Spleen (tissue), 11 donors: ENCODE measurements at regions not wholly inside any gene's neighbourhood (a gene's known extent, or its start where the extent isn't known, plus 50 kb on each side); places are given as distances from the start of the nearest gene placed in this dataset.

Source experiments
- DNase-seq: peaks from one replicate; pipeline ENCODE4 v3.0.0-alpha.2; 2020
- H3K27ac ChIP-seq, 8 donors: fragments of 200-600 bp; sonication (generic) in 7 of 8; 1 replicate in 4 of 8; 2 replicates in 4 of 8; pipeline versions ENCODE4 v1.5.0 to v1.8.0; 2016 to 2021; ENCODE audit warnings: inconsistent platforms in 4 of 8, mild to moderate bottlenecking in 4 of 8, moderate library complexity in 1 of 8
- H3K27me3 ChIP-seq, 7 donors: fragments of 200-600 bp; sonication (generic) in 6 of 7; replicated peaks in 1 of 7; 1 replicate in 4 of 7; 2 replicates in 3 of 7; pipeline versions ENCODE4 v1.5.0 to v1.8.0; 2016 to 2021; ENCODE audit warnings: inconsistent platforms in 3 of 7, mild to moderate bottlenecking in 1 of 7
- H3K36me3 ChIP-seq, 6 donors: fragments of 200-600 bp; sonication (generic) in 5 of 6; 1 replicate in 4 of 6; 2 replicates in 2 of 6; pipeline versions ENCODE4 v1.5.0 to v1.8.0; 2016 to 2021; ENCODE audit warnings: inconsistent platforms in 2 of 6
- H3K4me1 ChIP-seq, 6 donors: fragments of 200-600 bp; sonication (generic) in 5 of 6; 1 replicate in 3 of 6; 2 replicates in 3 of 6; pipeline versions ENCODE4 v1.5.0 to v1.8.0; 2016 to 2021; ENCODE audit warnings: inconsistent platforms in 3 of 6
- H3K4me3 ChIP-seq, 8 donors: fragments of 200-600 bp; sonication (generic) in 7 of 8; 1 replicate in 4 of 8; 2 replicates in 4 of 8; pipeline versions ENCODE4 v1.5.0 to v1.8.0; 2016 to 2021; ENCODE audit warnings: inconsistent platforms in 4 of 8, mild to moderate bottlenecking in 4 of 8, moderate library complexity in 2 of 8
- H3K9me3 ChIP-seq, 8 donors: fragments of 200-600 bp; sonication (generic) in 7 of 8; 1 replicate in 4 of 8; 2 replicates in 4 of 8; pipeline versions ENCODE4 v1.5.0 to v1.8.0; 2016 to 2021; ENCODE audit warnings: inconsistent platforms in 4 of 8
- POLR2A ChIP-seq, 3 donors: fragments of 450-650 bp; IDR thresholded peaks; one replicate each; pipeline ENCODE4 v1.5.1; 2017; ENCODE audit warnings: antibody characterized with exemption in 3 of 3, mild to moderate bottlenecking in 1 of 3
- POLR2AphosphoS5 ChIP-seq, 3 donors: sonication (generic); formaldehyde crosslinking; IDR thresholded peaks; one replicate each; pipeline ENCODE4 v1.5.1; 2017; ENCODE audit warnings: antibody characterized with exemption in 3 of 3
- WGBS, 5 donors: extraction: QIAGEN DNeasy Blood & Tissue Kit in 3 of 5; methylation state at CpG; one replicate each; pipeline versions ENCODE4 v1.1.5 to v1.1.7; 2013 to 2018; 5-methylcytosine and 5-hydroxymethylcytosine counted together
- intact Hi-C: fragments of 100-400 bp; cut with DNase I; formaldehyde crosslinking; loops from one replicate; pipeline ENCODE4 v1.15.0; 2023; ENCODE audit warnings: low total_unique reads
- TF ChIP-seq, protein P1 (sequence below), 11 experiments: fragments of 200-600 bp in 7 of 11; fragments of 450-650 bp in 4 of 11; sonication (generic) in 4 of 11; IDR thresholded peaks in 8 of 11; conservative IDR thresholded peaks in 3 of 11; 1 replicate in 7 of 11; 2 replicates in 4 of 11; pipeline versions ENCODE4 v1.4.0 to v1.8.0; 2016 to 2021; ENCODE audit warnings: antibody characterized with exemption in 11 of 11, inconsistent platforms in 4 of 11, mild to moderate bottlenecking in 1 of 11
- donor health status: healthy with polysubstance abuse.
- donor health status: DM: no; HTN: no; CAD: no; lungs with moderate emphysema.
- donor health status: DM: no; HTN: no; CAD: no.
- donor health status: Bipolar disorder and iron deficiency.
- donor health status: healthy.
- donor health status: DM: no; HTN: no; CAD: no.
- donor health status: DM: yes; HTN: yes; CAD: no.

DNA sequence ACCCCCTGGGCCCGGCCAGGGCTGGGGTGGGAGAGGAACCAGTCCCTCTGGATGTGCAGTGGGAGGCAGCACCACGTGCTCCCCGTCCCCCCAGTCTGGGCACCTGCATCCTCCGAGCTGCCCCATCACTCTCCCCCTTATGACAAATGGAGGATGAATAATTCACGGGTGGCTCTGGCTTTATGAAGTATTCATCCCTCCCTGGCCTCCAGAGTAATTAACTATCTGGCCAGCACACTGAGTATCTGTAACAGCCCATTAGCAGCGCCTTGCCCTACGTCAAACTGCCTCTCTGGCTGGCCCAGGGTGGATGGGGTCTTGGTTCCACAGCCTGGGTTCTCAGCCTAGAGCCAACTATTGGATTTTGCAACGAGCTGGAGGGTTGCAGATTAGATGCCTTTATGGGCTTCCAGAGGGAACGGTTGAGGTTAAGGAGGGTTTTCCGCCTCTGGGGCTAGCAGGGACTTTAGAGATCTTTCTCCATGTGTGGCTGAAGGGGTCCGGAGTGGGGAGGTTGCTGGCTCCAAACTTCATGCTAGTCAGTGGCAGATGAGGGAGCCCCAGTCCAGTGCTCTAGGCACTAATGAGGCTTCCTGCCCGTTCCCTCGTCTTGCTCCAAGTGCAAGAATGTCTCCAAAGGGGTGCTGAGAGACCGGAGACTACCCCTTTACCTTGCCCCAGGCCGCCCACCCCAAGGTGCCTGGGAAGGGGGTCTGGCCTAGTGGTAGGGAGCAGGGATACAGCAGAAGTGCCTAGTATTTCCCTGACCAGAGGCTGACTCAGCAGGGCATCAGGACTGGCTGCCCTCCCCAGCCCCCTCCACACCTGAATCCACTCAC is 53.5 kb upstream of the MLN start:
- 49 to 63% (median 57%) methylated on average over 15 of the region's 15 CpGs for WGBS, 5 donors
- Histone ChIP-seq H3K36me3 (no peaks in the 10 kb centered on the region), H3K4me1 (peaks cover 36 to 74% (median 56%) of the 10 kb centered on the region in 6 donors), H3K27me3 (peaks cover 0 to 97% (median 3%) of the 10 kb centered on the region in 7 donors), H3K27ac (peak overlapping the region in 5 of 8 donors; percentile 8 to 67 (median 15)), H3K4me3 (peak overlapping the region in 1 of 8 donors; percentile 35), H3K9me3 (no peaks in the 10 kb centered on the region)
- intact Hi-C loops, result no loop called here
- DNase-seq, result no peak
- TF ChIP-seq, protein P1, sequence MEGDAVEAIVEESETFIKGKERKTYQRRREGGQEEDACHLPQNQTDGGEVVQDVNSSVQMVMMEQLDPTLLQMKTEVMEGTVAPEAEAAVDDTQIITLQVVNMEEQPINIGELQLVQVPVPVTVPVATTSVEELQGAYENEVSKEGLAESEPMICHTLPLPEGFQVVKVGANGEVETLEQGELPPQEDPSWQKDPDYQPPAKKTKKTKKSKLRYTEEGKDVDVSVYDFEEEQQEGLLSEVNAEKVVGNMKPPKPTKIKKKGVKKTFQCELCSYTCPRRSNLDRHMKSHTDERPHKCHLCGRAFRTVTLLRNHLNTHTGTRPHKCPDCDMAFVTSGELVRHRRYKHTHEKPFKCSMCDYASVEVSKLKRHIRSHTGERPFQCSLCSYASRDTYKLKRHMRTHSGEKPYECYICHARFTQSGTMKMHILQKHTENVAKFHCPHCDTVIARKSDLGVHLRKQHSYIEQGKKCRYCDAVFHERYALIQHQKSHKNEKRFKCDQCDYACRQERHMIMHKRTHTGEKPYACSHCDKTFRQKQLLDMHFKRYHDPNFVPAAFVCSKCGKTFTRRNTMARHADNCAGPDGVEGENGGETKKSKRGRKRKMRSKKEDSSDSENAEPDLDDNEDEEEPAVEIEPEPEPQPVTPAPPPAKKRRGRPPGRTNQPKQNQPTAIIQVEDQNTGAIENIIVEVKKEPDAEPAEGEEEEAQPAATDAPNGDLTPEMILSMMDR (IDR thresholded peaks at IDR 0.05 in 8 of 11, conservative IDR thresholded peaks at IDR 0.05 in 3 of 11), result no peak
- TF ChIP-seq POLR2AphosphoS5 (IDR thresholded peaks at IDR 0.05) (no peak), POLR2A (IDR thresholded peaks at IDR 0.05) (no peak)

DNA sequence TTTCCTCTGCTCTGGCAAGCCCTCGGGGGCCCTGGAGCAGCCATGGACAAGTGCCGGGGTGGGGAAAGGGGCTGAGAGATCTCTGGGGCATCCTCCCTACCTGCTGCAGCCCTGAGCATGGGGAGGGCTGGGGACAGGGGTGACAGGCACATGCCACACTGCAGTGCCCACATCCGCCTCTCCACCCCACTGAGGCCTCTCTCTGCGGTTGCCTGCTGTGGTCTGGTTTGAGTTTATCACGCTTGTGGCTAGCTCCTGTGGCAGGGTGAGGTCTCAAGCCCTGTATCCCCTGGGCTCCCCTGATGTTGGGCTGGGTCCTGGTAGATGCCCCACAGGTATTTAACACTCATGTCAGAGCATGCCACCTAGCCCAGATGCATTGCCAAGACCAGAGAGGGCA is 52.9 kb upstream of the MLN start:
- TF ChIP-seq POLR2AphosphoS5 (IDR thresholded peaks at IDR 0.05), result peak; percentile 22 to 66 (median 61)
- TF ChIP-seq, protein P1 (IDR thresholded peaks at IDR 0.05 in 8 of 11, conservative IDR thresholded peaks at IDR 0.05 in 3 of 11), result no peak
- DNase-seq, result peak; percentile 91
- Histone ChIP-seq H3K36me3 (no peaks in the 10 kb centered on the region), H3K9me3 (no peaks in the 10 kb centered on the region), H3K4me3 (peak overlapping the region in 1 of 8 donors; percentile 35), H3K27ac (peak overlapping the region in 2 of 8 donors; percentile 15 to 56), H3K4me1 (peaks cover 36 to 72% (median 55%) of the 10 kb centered on the region in 6 donors), H3K27me3 (peaks cover 0 to 98% (median 3%) of the 10 kb centered on the region in 7 donors)
- intact Hi-C loops, result no loop called here
- 23 to 56% (median 38%) methylated on average over 4 to 5 of the region's 5 CpGs for WGBS, 5 donors

DNA sequence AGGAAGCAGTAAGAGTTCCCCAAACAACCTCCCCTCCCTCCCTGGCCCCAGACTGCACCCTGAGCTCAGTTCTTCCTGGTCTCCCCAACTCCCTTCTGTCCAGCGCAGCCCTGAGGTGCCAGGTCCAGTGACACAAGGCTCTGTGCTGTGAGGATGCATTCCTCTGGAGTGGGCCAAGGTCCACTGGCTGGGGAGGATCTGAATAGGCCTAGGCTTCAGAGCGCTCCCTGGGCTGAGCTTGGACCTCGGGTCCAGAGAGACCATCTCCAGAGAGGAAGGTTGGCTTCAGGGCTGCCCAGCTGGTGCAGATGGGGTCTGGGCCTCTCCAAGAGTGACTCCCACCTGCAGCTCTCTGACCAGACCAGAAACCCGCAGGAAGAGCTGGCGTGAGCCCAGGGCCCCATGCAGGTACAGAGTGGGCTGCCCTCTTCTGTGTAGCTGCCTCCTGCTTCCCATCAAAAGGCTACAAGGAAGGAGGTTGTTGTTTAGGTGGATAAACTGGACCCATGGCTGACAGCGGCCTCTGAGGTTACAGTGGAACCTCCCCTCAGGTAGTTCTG is 52.3 kb upstream of the MLN start:
- no peaks in the 10 kb centered on the region for H3K36me3 ChIP-seq
- H3K4me3 ChIP-seq, result no peak overlapping the region
- 69 to 84% (median 71%) methylated on average over 5 to 6 of the region's 6 CpGs for WGBS, 5 donors
- H3K4me1 ChIP-seq, result peaks cover 30 to 67% (median 49%) of the 10 kb centered on the region in 6 donors
- H3K27me3 ChIP-seq, result peaks cover 0 to 100% (median 3%) of the 10 kb centered on the region in 7 donors
- H3K9me3 ChIP-seq, result no peaks in the 10 kb centered on the region
- TF ChIP-seq, protein P1 (IDR thresholded peaks at IDR 0.05 in 8 of 11, conservative IDR thresholded peaks at IDR 0.05 in 3 of 11), result no peak
- TF ChIP-seq POLR2A (IDR thresholded peaks at IDR 0.05) (no peak), POLR2AphosphoS5 (IDR thresholded peaks at IDR 0.05) (no peak)
- no peak overlapping the region for H3K27ac ChIP-seq
- no peak for DNase-seq
- intact Hi-C loops, result no loop called here

DNA sequence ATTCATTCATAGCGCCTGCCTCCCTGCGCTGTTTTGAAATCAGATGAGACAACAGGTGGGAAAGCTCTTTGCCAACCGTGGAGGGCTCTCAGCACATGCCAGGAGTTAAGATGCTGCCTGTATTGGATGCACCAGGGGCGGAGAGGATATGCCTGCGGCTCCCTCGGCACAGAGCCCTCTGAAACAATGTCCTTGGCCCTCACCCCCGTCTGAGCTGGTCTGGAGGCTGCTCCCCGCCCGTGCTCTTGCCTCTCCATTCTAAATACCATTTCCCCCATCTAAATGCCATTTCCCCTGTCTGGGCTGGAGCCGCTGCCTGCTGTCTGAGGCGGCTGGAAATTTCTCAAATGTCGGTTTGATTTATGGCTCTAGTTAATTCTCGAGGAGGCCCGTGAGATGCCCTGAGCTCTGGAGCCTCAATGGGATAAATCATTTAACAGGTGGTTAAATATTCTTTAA is 50.8 kb upstream of the MLN start:
- intact Hi-C loops, result no loop called here
- TF ChIP-seq, protein P1 (IDR thresholded peaks at IDR 0.05 in 8 of 11, conservative IDR thresholded peaks at IDR 0.05 in 3 of 11), result no peak
- TF ChIP-seq POLR2AphosphoS5 (IDR thresholded peaks at IDR 0.05) (no peak), POLR2A (IDR thresholded peaks at IDR 0.05) (no peak)
- WGBS, 5 donors, result 31 to 42% (median 36%) methylated on average over 11 to 14 of the region's 14 CpGs

More for the DNA sequence above, 50.8 kb upstream of the MLN start:
- H3K36me3 ChIP-seq, result no peaks in the 10 kb centered on the region
- no peak for DNase-seq
- peaks cover 18 to 52% (median 35%) of the 10 kb centered on the region in 6 donors for H3K4me1 ChIP-seq
- H3K4me3 ChIP-seq, result no peak overlapping the region
- H3K27ac ChIP-seq, result no peak overlapping the region
- H3K9me3 ChIP-seq, result no peaks in the 10 kb centered on the region
- peaks cover 0 to 100% (median 3%) of the 10 kb centered on the region in 7 donors for H3K27me3 ChIP-seq
